H1 (cell line): ENCODE measurements at regions not wholly inside any gene's neighbourhood (a gene's known extent, or its start where the extent isn't known, plus 50 kb on each side); places are given as distances from the start of the nearest gene placed in this dataset.

Experiments used
- BCL11A ChIP-seq, 2 experiments: IDR thresholded peaks; one replicate each; pipeline ENCODE4 v1.6.1; 2011; ENCODE audit warnings: low read depth in 2 of 2, low read length in 2 of 2, mild to moderate bottlenecking in 2 of 2
- KDM4A ChIP-seq: IDR thresholded peaks from one replicate; pipeline ENCODE4 v1.7.1; 2012; ENCODE audit warnings: low read depth, mild to moderate bottlenecking, moderate library complexity, low read length, inconsistent platforms; ENCODE audit not compliant: severe bottlenecking
- SIX5 ChIP-seq: IDR thresholded peaks from 2 replicates; pipeline ENCODE4 v1.6.1; 2011; ENCODE audit warnings: mild to moderate bottlenecking, low read depth, low read length
- TEAD4 ChIP-seq: IDR thresholded peaks from 2 replicates; pipeline ENCODE4 v1.6.1; 2012; ENCODE audit warnings: low read depth, low read length, inconsistent platforms, mixed read lengths
- TF ChIP-seq, protein P1 (sequence below): fragments of 300-600 bp; sonication (generic); IDR thresholded peaks from 2 replicates; pipeline ENCODE4 v1.7.1; 2012; ENCODE audit warnings: low read length, moderate library complexity, mild to moderate bottlenecking, inconsistent platforms; ENCODE audit not compliant: insufficient replicate concordance

DNA sequence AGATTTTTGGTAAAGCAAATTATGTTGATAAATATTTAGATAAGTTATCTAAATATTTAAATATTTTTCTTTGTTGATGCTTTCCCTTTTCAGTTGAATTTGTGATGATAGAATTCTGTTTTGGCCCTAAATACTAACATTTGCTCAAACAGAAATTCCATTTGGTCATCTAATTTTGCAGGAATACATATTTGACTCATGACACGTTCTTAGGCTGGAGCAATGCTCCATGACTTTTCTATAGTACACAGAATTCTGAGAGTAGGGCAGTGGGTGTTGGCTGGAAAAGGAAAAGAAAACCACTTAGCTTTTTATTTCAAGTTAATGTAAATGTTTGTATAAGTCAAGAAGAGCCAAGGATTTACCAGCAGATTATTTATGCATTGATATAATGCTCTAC is 58.6 kb upstream of the GK2 start (continued):
- TF ChIP-seq, protein P1, sequence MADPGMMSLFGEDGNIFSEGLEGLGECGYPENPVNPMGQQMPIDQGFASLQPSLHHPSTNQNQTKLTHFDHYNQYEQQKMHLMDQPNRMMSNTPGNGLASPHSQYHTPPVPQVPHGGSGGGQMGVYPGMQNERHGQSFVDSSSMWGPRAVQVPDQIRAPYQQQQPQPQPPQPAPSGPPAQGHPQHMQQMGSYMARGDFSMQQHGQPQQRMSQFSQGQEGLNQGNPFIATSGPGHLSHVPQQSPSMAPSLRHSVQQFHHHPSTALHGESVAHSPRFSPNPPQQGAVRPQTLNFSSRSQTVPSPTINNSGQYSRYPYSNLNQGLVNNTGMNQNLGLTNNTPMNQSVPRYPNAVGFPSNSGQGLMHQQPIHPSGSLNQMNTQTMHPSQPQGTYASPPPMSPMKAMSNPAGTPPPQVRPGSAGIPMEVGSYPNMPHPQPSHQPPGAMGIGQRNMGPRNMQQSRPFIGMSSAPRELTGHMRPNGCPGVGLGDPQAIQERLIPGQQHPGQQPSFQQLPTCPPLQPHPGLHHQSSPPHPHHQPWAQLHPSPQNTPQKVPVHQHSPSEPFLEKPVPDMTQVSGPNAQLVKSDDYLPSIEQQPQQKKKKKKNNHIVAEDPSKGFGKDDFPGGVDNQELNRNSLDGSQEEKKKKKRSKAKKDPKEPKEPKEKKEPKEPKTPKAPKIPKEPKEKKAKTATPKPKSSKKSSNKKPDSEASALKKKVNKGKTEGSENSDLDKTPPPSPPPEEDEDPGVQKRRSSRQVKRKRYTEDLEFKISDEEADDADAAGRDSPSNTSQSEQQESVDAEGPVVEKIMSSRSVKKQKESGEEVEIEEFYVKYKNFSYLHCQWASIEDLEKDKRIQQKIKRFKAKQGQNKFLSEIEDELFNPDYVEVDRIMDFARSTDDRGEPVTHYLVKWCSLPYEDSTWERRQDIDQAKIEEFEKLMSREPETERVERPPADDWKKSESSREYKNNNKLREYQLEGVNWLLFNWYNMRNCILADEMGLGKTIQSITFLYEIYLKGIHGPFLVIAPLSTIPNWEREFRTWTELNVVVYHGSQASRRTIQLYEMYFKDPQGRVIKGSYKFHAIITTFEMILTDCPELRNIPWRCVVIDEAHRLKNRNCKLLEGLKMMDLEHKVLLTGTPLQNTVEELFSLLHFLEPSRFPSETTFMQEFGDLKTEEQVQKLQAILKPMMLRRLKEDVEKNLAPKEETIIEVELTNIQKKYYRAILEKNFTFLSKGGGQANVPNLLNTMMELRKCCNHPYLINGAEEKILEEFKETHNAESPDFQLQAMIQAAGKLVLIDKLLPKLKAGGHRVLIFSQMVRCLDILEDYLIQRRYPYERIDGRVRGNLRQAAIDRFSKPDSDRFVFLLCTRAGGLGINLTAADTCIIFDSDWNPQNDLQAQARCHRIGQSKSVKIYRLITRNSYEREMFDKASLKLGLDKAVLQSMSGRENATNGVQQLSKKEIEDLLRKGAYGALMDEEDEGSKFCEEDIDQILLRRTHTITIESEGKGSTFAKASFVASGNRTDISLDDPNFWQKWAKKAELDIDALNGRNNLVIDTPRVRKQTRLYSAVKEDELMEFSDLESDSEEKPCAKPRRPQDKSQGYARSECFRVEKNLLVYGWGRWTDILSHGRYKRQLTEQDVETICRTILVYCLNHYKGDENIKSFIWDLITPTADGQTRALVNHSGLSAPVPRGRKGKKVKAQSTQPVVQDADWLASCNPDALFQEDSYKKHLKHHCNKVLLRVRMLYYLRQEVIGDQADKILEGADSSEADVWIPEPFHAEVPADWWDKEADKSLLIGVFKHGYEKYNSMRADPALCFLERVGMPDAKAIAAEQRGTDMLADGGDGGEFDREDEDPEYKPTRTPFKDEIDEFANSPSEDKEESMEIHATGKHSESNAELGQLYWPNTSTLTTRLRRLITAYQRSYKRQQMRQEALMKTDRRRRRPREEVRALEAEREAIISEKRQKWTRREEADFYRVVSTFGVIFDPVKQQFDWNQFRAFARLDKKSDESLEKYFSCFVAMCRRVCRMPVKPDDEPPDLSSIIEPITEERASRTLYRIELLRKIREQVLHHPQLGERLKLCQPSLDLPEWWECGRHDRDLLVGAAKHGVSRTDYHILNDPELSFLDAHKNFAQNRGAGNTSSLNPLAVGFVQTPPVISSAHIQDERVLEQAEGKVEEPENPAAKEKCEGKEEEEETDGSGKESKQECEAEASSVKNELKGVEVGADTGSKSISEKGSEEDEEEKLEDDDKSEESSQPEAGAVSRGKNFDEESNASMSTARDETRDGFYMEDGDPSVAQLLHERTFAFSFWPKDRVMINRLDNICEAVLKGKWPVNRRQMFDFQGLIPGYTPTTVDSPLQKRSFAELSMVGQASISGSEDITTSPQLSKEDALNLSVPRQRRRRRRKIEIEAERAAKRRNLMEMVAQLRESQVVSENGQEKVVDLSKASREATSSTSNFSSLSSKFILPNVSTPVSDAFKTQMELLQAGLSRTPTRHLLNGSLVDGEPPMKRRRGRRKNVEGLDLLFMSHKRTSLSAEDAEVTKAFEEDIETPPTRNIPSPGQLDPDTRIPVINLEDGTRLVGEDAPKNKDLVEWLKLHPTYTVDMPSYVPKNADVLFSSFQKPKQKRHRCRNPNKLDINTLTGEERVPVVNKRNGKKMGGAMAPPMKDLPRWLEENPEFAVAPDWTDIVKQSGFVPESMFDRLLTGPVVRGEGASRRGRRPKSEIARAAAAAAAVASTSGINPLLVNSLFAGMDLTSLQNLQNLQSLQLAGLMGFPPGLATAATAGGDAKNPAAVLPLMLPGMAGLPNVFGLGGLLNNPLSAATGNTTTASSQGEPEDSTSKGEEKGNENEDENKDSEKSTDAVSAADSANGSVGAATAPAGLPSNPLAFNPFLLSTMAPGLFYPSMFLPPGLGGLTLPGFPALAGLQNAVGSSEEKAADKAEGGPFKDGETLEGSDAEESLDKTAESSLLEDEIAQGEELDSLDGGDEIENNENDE: no peak
- TF ChIP-seq TEAD4: no peak
- no peak for TF ChIP-seq SIX5
- TF ChIP-seq BCL11A (IDR thresholded peaks at IDR 0.05; ENCODE audit: low read depth in 2 of 2, low read length in 2 of 2): no peak
- no peak for TF ChIP-seq KDM4A
